ENCODE measurements at regions not wholly inside any gene's neighbourhood (a gene's known extent, or its start where the extent isn't known, plus 50 kb on each side); places are given as distances from the start of the nearest gene placed in this dataset.
"Not testable (repeated sequence)": the region's sequence is repeated elsewhere in the genome, so short reads cannot be mapped to it uniquely, and the experiment has no call there.

GRCh38 chr7:51606601-51607154 is 290.1 kb upstream of the COBL start:
- intact Hi-C loops (cut with DNase I) = no loop called here
- DNase-seq (ENCODE audit: low spot score) = no peak
- no peak for ATAC-seq

- no peak for ATAC-seq
- no peak for DNase-seq (ENCODE audit: low spot score)
- intact Hi-C loops (cut with DNase I) = no loop called here
These were observed 285.8 kb upstream of the COBL start for GRCh38 chr7:51602376-51602775.

GRCh38 chr7:51601461-51601860 is 284.9 kb upstream of the COBL start:
- intact Hi-C loops (cut with DNase I) = no loop called here
- no peak for ATAC-seq
- DNase-seq (ENCODE audit: low spot score) = no peak

- ATAC-seq; DNase-seq (ENCODE audit: low spot score); intact Hi-C loops (cut with DNase I): not testable (repeated sequence)
These were observed 283.3 kb upstream of the COBL start for GRCh38 chr7:51599935-51600334.

GRCh38 chr7:51593628-51594027 is 277.0 kb upstream of the COBL start:
- intact Hi-C loops (cut with DNase I) = no loop called here
- DNase-seq (ENCODE audit: low spot score) (no peak), ATAC-seq (no peak)

- DNase-seq (ENCODE audit: low spot score) (no peak), ATAC-seq (no peak)
- intact Hi-C loops (cut with DNase I) = no loop called here
These were observed 276.4 kb upstream of the COBL start for GRCh38 chr7:51592842-51593599.

GRCh38 chr7:51591223-51591622 is 274.6 kb upstream of the COBL start:
- ATAC-seq (no peak), DNase-seq (ENCODE audit: low spot score) (no peak)
- intact Hi-C loops (cut with DNase I) = no loop called here

- ATAC-seq = no peak
- DNase-seq (ENCODE audit: low spot score) = no peak
- intact Hi-C loops (cut with DNase I) = no loop called here
These were observed 274.1 kb upstream of the COBL start for GRCh38 chr7:51590746-51591145.

- DNase-seq (ENCODE audit: low spot score) (no peak), ATAC-seq (no peak)
- intact Hi-C loops (cut with DNase I) = no loop called here
These were observed 272.5 kb upstream of the COBL start for GRCh38 chr7:51589111-51589510.

GRCh38 chr7:51587604-51588003 is 271.0 kb upstream of the COBL start:
- ATAC-seq (no peak), DNase-seq (ENCODE audit: low spot score) (no peak)
- intact Hi-C loops (cut with DNase I) = no loop called here

- DNase-seq (ENCODE audit: low spot score) = no peak
- intact Hi-C loops (cut with DNase I) = no loop called here
These were observed 260.8 kb upstream of the COBL start for GRCh38 chr7:51577390-51577789.

GRCh38 chr7:51569581-51569980 is 253.0 kb upstream of the COBL start:
- intact Hi-C loops (cut with DNase I) = no loop called here
- no peak for DNase-seq (ENCODE audit: low spot score)
- no peak for ATAC-seq

More at GRCh38 chr7:51577390-51577789, 260.8 kb upstream of the COBL start:
- ATAC-seq = no peak

- ATAC-seq = no peak
- intact Hi-C loops (cut with DNase I) = no loop called here
- DNase-seq (ENCODE audit: low spot score) = no peak
These were observed 252.6 kb upstream of the COBL start for GRCh38 chr7:51569176-51569575.

- intact Hi-C loops (cut with DNase I) = no loop called here
These were observed 234.5 kb upstream of the COBL start for GRCh38 chr7:51551070-51551469.

GRCh38 chr7:51545131-51545530 is 228.5 kb upstream of the COBL start:
- ATAC-seq = no peak

More at GRCh38 chr7:51551070-51551469, 234.5 kb upstream of the COBL start:
- ATAC-seq (no peak), DNase-seq (ENCODE audit: low spot score) (no peak)

GRCh38 chr7:51543801-51544553 is 227.4 kb upstream of the COBL start:
- DNase-seq (ENCODE audit: low spot score) (no peak), ATAC-seq (no peak)
- intact Hi-C loops (cut with DNase I) = no loop called here

More at GRCh38 chr7:51545131-51545530, 228.5 kb upstream of the COBL start:
- no peak for DNase-seq (ENCODE audit: low spot score)
- intact Hi-C loops (cut with DNase I) = no loop called here

- intact Hi-C loops (cut with DNase I); ATAC-seq; DNase-seq (ENCODE audit: low spot score): not testable (repeated sequence)
These were observed 224.3 kb upstream of the COBL start for GRCh38 chr7:51540906-51541305.

GRCh38 chr7:51539840-51540239 is 223.2 kb upstream of the COBL start:
- ATAC-seq (no peak), DNase-seq (ENCODE audit: low spot score) (no peak)
- intact Hi-C loops (cut with DNase I) = no loop called here

GRCh38 chr7:51528172-51528571 is 211.6 kb upstream of the COBL start:
- DNase-seq (ENCODE audit: low spot score) (no peak), ATAC-seq (no peak)
- intact Hi-C loops (cut with DNase I) = no loop called here

GRCh38 chr7:51521694-51522312 is 205.2 kb upstream of the COBL start:
- no peak for DNase-seq (ENCODE audit: low spot score)
- intact Hi-C loops (cut with DNase I) = no loop called here
- no peak for ATAC-seq
